K562 (cell line): ENCODE measurements at regions not wholly inside any gene's neighbourhood (a gene's known extent, or its start where the extent isn't known, plus 50 kb on each side); places are given as distances from the start of the nearest gene placed in this dataset.

ENCODE experiments used
- ATAC-seq: fragments of 200-7000 bp; cut with Tn5 transposase; 3 replicates; pipeline ENCODE4 v1.9.1; 2020; ENCODE audit warnings: moderate library complexity
- BruUV-seq: library from RNA; stranded (reverse); fragments of 400-500 nt; replicated peaks from 2 replicates; lab custom pipeline; 2021; lab: Mats Ljungman, UMichigan
- CTCF ChIA-PET: fragments of 300-600 bp; formaldehyde crosslinking; extraction: SDS; loops from one replicate; lab custom pipeline; 2021; ENCODE audit warnings: low intra/inter-chr PET ratio; lab: Yijun Ruan, JAX
- POLR2A ChIA-PET: fragments of 300-600, 350-650 bp; sonication (Branson Sonifier 250); formaldehyde crosslinking; extraction: SDS; loops from one replicate; lab custom pipeline; 2021; ENCODE audit warnings: antibody characterized with exemption, inconsistent platforms; lab: Yijun Ruan, JAX
- DNase-seq, 4 experiments: peaks; one replicate each; pipeline versions ENCODE4 v3.0.0 to v3.0.0-alpha.2; 2011 to 2018; ENCODE audit warnings: low spot score in 3 of 4, mixed read lengths in 3 of 4; ENCODE audit errors: extremely low read depth in 1 of 4
- FAIRE-seq: peaks from 2 replicates; lab custom pipeline; 2011; peaks lifted over from hg19 to GRCh38; lab: Jason Lieb, UNC
- H2AFZ ChIP-seq: 2 replicates; pipeline ENCODE4 v1.6.0; 2011; ENCODE audit warnings: low read depth, low read length, control low read depth, inconsistent platforms
- H3K27ac ChIP-seq: fragments of 200-600 bp; 3 replicates; pipeline ENCODE4 v1.8.0; 2011; ENCODE audit warnings: low read depth, mild to moderate bottlenecking, control low read depth, inconsistent platforms, low read length, moderate library complexity, mixed read lengths; ENCODE audit errors: extremely low read depth
- H3K27me3 ChIP-seq, 2 experiments: fragments of 300-600 bp in 1 of 2; 2 replicates in 1 of 2; 3 replicates in 1 of 2; pipeline versions ENCODE4 v1.6.0 to v1.8.0; 2011; ENCODE audit warnings: inconsistent platforms in 2 of 2, low read length in 2 of 2, mild to moderate bottlenecking in 1 of 2, mixed read lengths in 1 of 2, moderate library complexity in 1 of 2; ENCODE audit not compliant: control insufficient read depth in 2 of 2, insufficient read depth in 2 of 2
- H3K36me3 ChIP-seq: fragments of 300-600 bp; 3 replicates; pipeline ENCODE4 v1.8.0; 2011; ENCODE audit warnings: mild to moderate bottlenecking, low read length, inconsistent platforms; ENCODE audit not compliant: control insufficient read depth, insufficient read depth
- H3K4me1 ChIP-seq, 2 experiments: fragments of 200-600 bp in 1 of 2; replicated peaks in 1 of 2; 2 replicates in 1 of 2; 3 replicates in 1 of 2; pipeline versions ENCODE4 v1.5.1 to v1.8.0; 2011; ENCODE audit warnings: inconsistent platforms in 2 of 2, low read length in 2 of 2, mild to moderate bottlenecking in 1 of 2, mixed read lengths in 1 of 2, moderate library complexity in 1 of 2; ENCODE audit not compliant: control insufficient read depth in 2 of 2, insufficient read depth in 2 of 2
- H3K4me2 ChIP-seq: 2 replicates; pipeline ENCODE4 v1.6.1; 2011; ENCODE audit warnings: low read length, control low read depth, inconsistent platforms, mixed read lengths; ENCODE audit not compliant: insufficient read depth
- H3K4me3 ChIP-seq: fragments of 200-600 bp; sonication (generic), shearing (Covaris generic); 2 replicates; pipeline ENCODE4 v1.5.1; 2016; ENCODE audit warnings: control low read depth, inconsistent platforms
- H3K79me2 ChIP-seq: fragments of 200-600 bp; 3 replicates; pipeline ENCODE4 v1.8.0; 2011; ENCODE audit warnings: low read length, inconsistent platforms; ENCODE audit not compliant: control insufficient read depth, insufficient read depth
- H3K9ac ChIP-seq, 2 experiments: 2 replicates each; pipeline versions ENCODE4 v1.6.0 to v1.6.1; 2011; ENCODE audit warnings: low read depth in 2 of 2, low read length in 2 of 2, control low read depth in 1 of 2, inconsistent platforms in 1 of 2, mild to moderate bottlenecking in 1 of 2, mixed read lengths in 1 of 2; ENCODE audit not compliant: insufficient read depth in 1 of 2
- H3K9me1 ChIP-seq: one replicate; pipeline ENCODE4 v1.6.0; 2011; ENCODE audit warnings: inconsistent platforms, mild to moderate bottlenecking, low read length, moderate library complexity; ENCODE audit not compliant: control insufficient read depth, insufficient read depth
- H3K9me3 ChIP-seq: replicated peaks from 2 replicates; pipeline ENCODE4 v1.5.1; 2011; ENCODE audit warnings: low read depth, low read length, inconsistent platforms; ENCODE audit not compliant: control insufficient read depth, insufficient read depth
- H4K20me1 ChIP-seq: replicated peaks from 2 replicates; pipeline ENCODE4 v1.6.1; 2011; ENCODE audit warnings: low read length, inconsistent platforms, mixed read lengths; ENCODE audit not compliant: control insufficient read depth, insufficient read depth
- CEBPG ChIP-seq, 3 experiments: fragments of 200-800 bp in 1 of 3; sonication (Bioruptor generic) in 1 of 3; sonication (generic) in 1 of 3; formaldehyde crosslinking in 1 of 3; IDR thresholded peaks in 2 of 3; conservative IDR thresholded peaks in 1 of 3; 2 replicates each; pipeline versions ENCODE4 v1.6.1 to v1.8.0; 2016 to 2022; ENCODE audit warnings: missing compliant biosample characterization in 2 of 3, missing genetic modification characterization in 2 of 3, mild to moderate bottlenecking in 1 of 3, missing genetic modification reagents in 1 of 3
- GABPA ChIP-seq: fragments of 200-800 bp; sonication (Bioruptor generic); conservative IDR thresholded peaks from 2 replicates; pipeline ENCODE4 v1.6.1; 2016; ENCODE audit warnings: low read depth, missing genetic modification characterization, missing compliant biosample characterization
- PYGO2 ChIP-seq: fragments of 450-650 bp; IDR thresholded peaks from 2 replicates; pipeline ENCODE4 v1.6.1; 2016; ENCODE audit warnings: mild to moderate bottlenecking, missing genetic modification characterization, moderate library complexity, missing compliant biosample characterization
- ZNF76 ChIP-seq: fragments of 250-450 bp; sonication (Bioruptor Pico); IDR thresholded peaks from 2 replicates; pipeline ENCODE4 v1.4.0; 2020; ENCODE audit warnings: mild to moderate bottlenecking, moderate library complexity, borderline replicate concordance
- ZNF766 ChIP-seq: fragments of 200-800 bp; sonication (Bioruptor generic); conservative IDR thresholded peaks from 2 replicates; pipeline ENCODE4 v1.6.1; 2016; ENCODE audit warnings: missing genetic modification characterization, missing compliant biosample characterization
- WGBS: fragments of 100-300 bp; shearing (Covaris generic); methylation state at CpG from one replicate; pipeline ENCODE4 v1.1.6; 2016; ENCODE audit warnings: low coverage, mixed read lengths; ENCODE audit not compliant: insufficient coverage; ENCODE audit errors: missing lambda C conversion rate; 5-methylcytosine and 5-hydroxymethylcytosine counted together
- in situ Hi-C: fragments of 300-500 bp; cut with MboI; formaldehyde crosslinking; loops from 4 replicates; pipeline ENCODE4 v1.15.0; 2018; ENCODE audit warnings: inconsistent platforms, mixed read lengths
- intact Hi-C: fragments of 100-400 bp; cut with micrococcal nuclease; formaldehyde crosslinking; loops from 2 replicates; pipeline ENCODE4 v1.14.2; 2022
- TF ChIP-seq, protein P1 (sequence below): fragments of 250-450 bp; sonication (Bioruptor Pico); IDR thresholded peaks from 2 replicates; pipeline ENCODE4 v1.8.0; 2022; ENCODE audit warnings: moderate library complexity, mild to moderate bottlenecking, inconsistent platforms
- TF ChIP-seq, protein P2 (sequence below): fragments of 250-450 bp; sonication (Bioruptor Pico); IDR thresholded peaks from 2 replicates; pipeline ENCODE4 v1.8.0; 2021; ENCODE audit warnings: mild to moderate bottlenecking, moderate library complexity

DNA sequence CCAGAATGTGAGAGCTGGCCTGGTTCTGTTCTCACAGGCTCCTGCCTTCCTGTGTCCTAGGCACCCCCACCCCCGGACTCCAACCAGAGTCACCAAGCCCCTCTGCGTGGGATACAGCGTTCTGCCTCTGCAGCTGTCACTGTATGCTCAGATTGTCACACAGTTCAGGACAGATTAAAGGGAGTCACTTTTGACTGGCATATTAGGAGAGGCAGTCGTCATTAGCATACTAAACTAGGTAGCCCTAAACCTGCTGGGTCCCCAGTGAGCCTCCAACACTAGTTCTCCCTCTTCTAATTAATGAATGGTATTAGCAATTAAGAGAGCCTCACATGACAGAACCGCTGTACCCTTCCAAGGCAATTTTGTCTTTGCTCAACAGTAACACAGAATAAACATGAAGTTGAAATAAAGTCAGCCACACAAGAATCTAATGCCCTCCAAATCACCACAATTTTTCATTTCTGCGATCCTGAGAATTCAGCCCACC, 340.2 kb downstream of the CMPK2 start:
- CTCF ChIA-PET: no interaction called here
- Histone ChIP-seq H2AFZ (no peak overlapping the region), H3K79me2 (no peaks in the 10 kb centered on the region), H4K20me1 (no peaks in the 10 kb centered on the region), H3K9me3 (no peaks in the 10 kb centered on the region), H3K4me2 (no peak overlapping the region), H3K27me3 (no peaks in the 10 kb centered on the region), H3K9me1 (no peaks in the 10 kb centered on the region), H3K27ac (no peak overlapping the region), H3K9ac (no peak overlapping the region), H3K4me3 (no peak overlapping the region), H3K36me3 (no peaks in the 10 kb centered on the region), H3K4me1 (no peaks in the 10 kb centered on the region)
- BruUV-seq: no TSS peak
- DNase-seq (no peak), FAIRE-seq (no peak), ATAC-seq (no peak)
- POLR2A ChIA-PET: no interaction called here
- 2% methylated on average over 6 of the region's 6 CpGs for WGBS
- intact Hi-C loops: no loop called here
- no peak for TF ChIP-seq ZNF766 (CRISPR knock-in tag)
- TF ChIP-seq, protein P1, sequence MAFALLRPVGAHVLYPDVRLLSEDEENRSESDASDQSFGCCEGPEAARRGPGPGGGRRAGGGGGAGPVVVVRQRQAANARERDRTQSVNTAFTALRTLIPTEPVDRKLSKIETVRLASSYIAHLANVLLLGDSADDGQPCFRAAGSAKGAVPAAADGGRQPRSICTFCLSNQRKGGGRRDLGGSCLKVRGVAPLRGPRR (CRISPR knock-in tag): no peak
- no peak for TF ChIP-seq PYGO2 (tag)
- no peak for TF ChIP-seq CEBPG (CRISPR knock-in tag; IDR thresholded peaks at IDR 0.05)
- no peak for TF ChIP-seq CEBPG (tag; conservative IDR thresholded peaks at IDR 0.05 in 1 of 2, IDR thresholded peaks at IDR 0.05 in 1 of 2)
- TF ChIP-seq, protein P2, sequence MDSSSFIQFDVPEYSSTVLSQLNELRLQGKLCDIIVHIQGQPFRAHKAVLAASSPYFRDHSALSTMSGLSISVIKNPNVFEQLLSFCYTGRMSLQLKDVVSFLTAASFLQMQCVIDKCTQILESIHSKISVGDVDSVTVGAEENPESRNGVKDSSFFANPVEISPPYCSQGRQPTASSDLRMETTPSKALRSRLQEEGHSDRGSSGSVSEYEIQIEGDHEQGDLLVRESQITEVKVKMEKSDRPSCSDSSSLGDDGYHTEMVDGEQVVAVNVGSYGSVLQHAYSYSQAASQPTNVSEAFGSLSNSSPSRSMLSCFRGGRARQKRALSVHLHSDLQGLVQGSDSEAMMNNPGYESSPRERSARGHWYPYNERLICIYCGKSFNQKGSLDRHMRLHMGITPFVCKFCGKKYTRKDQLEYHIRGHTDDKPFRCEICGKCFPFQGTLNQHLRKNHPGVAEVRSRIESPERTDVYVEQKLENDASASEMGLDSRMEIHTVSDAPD (CRISPR knock-in tag): no peak
- TF ChIP-seq GABPA (tag): no peak
- TF ChIP-seq ZNF76 (CRISPR knock-in tag): no peak
- in situ Hi-C loops: no loop called here
